ENCODE measurements at regions not wholly inside any gene's neighbourhood (a gene's known extent, or its start where the extent isn't known, plus 50 kb on each side); places are given as distances from the start of the nearest gene placed in this dataset.

DNA sequence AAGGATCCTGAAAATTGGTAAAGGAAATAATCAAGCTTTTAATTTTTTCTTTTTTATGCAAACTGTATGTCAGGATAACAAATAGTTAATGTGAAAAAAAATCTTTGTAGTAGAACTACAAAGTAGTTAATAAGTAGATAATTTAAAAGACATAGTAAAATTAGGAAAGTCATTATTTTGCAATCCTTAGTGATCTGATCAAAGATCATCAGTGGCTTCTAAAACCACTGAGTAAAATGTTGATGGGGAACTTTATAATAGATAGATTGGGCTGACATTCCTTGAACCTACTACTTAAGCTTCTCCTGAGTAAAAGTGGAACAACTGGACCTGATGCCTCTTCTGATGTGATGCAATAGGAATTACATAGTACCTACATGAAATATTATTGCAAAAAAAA lies 119.0 kb upstream of the TMTC2 start:
- TF ChIP-seq YY1 (IDR thresholded peaks at IDR 0.05; ENCODE audit: low read depth) (no peak), EP300 (IDR thresholded peaks at IDR 0.05; ENCODE audit: borderline replicate concordance) (no peak), CEBPB (IDR thresholded peaks at IDR 0.05) (no peak), RAD21 (IDR thresholded peaks at IDR 0.05; ENCODE audit: low read depth) (no peak)
- TF ChIP-seq, protein P1, sequence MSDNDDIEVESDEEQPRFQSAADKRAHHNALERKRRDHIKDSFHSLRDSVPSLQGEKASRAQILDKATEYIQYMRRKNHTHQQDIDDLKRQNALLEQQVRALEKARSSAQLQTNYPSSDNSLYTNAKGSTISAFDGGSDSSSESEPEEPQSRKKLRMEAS (IDR thresholded peaks at IDR 0.05) = no peak
- TF ChIP-seq, protein P2, sequence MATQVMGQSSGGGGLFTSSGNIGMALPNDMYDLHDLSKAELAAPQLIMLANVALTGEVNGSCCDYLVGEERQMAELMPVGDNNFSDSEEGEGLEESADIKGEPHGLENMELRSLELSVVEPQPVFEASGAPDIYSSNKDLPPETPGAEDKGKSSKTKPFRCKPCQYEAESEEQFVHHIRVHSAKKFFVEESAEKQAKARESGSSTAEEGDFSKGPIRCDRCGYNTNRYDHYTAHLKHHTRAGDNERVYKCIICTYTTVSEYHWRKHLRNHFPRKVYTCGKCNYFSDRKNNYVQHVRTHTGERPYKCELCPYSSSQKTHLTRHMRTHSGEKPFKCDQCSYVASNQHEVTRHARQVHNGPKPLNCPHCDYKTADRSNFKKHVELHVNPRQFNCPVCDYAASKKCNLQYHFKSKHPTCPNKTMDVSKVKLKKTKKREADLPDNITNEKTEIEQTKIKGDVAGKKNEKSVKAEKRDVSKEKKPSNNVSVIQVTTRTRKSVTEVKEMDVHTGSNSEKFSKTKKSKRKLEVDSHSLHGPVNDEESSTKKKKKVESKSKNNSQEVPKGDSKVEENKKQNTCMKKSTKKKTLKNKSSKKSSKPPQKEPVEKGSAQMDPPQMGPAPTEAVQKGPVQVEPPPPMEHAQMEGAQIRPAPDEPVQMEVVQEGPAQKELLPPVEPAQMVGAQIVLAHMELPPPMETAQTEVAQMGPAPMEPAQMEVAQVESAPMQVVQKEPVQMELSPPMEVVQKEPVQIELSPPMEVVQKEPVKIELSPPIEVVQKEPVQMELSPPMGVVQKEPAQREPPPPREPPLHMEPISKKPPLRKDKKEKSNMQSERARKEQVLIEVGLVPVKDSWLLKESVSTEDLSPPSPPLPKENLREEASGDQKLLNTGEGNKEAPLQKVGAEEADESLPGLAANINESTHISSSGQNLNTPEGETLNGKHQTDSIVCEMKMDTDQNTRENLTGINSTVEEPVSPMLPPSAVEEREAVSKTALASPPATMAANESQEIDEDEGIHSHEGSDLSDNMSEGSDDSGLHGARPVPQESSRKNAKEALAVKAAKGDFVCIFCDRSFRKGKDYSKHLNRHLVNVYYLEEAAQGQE (IDR thresholded peaks at IDR 0.05; ENCODE audit: low read depth) = no peak
